NCI-H446 (cell line): ENCODE measurements at regions not wholly inside any gene's neighbourhood (a gene's known extent, or its start where the extent isn't known, plus 50 kb on each side); places are given as distances from the start of the nearest gene placed in this dataset.

Experiments used
- DNase-seq, 2 experiments: peaks; one replicate each; lab custom pipeline; 2025; lab: John Stamatoyannopoulos, UW

GRCh38 chr4:180398564-180398963, 1844.6 kb upstream of the TENM3 start:
- peak in 1 of 2 experiments; percentile 13 for DNase-seq

- no peak for DNase-seq
Measured at GRCh38 chr4:180407275-180407885, 1835.8 kb upstream of the TENM3 start.

- no peak for DNase-seq
Measured at GRCh38 chr4:180418819-180419531, 1824.2 kb upstream of the TENM3 start.

DNA sequence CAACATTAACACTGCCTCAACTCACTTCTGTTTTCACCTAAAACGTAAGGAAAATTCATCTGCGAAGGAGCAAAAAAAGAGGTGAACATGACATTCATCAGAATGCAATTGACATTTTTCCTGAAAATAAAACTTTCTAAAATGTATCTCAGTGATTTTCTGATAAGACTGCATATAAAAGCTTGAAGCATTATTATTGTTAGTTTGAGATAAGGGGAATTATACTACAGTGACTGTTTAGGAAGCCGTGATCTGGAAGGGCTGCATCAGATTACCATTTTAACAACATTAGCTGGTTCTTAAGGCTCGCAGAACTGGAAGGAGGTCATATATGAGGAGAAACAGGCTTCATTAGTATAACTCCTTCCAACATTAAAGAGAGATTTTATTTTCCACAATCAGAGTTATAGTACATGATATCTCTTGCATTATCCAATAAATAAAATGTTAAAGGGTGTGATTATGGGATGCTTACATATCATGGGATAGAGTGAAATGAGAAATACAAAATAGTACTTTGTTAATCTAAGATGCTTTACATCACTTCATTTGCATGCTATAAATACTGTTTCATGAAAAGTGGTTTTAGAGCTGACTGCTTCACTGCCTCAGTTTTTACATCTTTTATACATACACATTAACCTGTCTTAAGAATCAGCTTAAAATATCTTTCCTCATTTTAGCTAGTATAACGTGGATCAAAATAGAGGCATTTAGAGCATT, 1820.1 kb upstream of the TENM3 start:
- no peak for DNase-seq

DNA sequence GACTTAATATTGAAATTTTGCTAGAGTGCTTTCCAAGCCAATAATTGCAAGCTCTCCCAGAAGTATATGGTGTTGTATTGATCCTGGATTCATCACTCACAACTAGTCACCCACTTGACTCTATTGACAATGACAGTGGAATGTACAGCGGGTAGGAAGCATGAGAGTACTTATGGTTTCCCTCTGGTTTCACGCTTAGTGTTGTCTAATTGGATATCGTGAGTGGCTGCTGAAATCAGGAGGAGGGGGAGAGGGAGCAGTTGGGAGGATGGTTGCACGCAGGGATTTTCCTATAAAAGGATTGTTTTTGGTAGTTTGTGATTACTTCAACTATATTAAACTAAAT, 1819.5 kb upstream of the TENM3 start:
- DNase-seq: no peak

DNA sequence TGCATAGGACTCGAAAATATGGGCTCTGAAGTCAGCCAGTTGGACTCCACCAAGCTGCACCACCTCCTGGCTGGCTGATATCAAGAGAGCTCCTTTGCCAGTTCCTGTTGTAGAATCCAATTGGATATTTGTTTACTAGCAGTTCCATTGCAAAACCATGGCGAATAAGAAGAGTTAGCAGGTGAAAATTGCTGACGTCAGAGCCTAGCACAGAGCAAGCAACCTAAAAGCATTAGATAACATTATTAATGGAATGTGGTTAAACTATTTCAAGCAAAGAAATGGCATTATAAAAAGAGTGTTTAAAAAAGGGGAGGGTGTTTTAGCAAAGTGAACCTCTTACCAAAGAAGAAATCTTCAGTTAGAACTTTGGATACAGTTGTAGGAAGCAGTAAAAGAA, 1816.3 kb upstream of the TENM3 start:
- DNase-seq: no peak

DNA sequence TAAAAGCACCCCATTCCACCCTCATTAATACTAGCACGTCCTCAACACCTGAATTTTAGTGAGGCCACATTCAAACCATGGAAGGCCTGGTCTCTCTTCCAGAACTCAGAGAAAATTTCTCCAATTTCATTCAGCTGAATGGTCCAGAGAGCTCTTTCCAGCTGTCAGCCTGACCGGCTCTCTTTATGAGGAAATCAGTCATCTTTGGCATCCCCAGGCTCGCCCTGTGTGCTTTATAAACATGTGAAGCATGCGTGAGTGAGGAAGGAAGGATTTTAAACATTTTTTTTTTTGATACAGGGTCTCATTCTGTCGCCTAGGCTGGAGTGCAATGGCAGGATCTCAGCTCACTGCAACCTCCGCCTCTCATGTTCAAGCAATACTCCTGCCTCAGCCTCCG, 1812.9 kb upstream of the TENM3 start:
- DNase-seq: no peak

GRCh38 chr4:180434131-180434895, 1808.9 kb upstream of the TENM3 start:
- no peak for DNase-seq

DNA sequence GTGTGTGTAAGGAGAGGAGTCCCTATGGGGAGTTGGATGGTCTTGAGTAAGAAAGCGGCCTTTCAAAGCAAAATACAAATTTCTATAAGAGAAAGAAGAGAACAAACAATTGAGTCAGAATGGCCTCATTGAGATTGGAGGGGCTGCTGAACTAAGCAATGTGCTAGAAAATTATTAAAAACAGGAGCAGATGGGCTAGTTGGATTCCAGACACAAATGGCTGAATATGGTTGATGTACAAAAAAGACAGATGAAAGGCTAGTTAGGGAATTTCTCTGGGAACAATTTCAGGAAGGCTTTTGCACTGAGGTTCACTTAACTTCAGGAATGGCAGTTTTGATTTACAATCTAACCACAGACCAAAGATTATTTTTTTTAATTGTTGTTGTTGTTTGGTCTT, 1806.8 kb upstream of the TENM3 start:
- no peak for DNase-seq

GRCh38 chr4:180437601-180438000, 1805.6 kb upstream of the TENM3 start:
- no peak for DNase-seq

GRCh38 chr4:180448306-180448705, 1794.9 kb upstream of the TENM3 start:
- no peak for DNase-seq

DNA sequence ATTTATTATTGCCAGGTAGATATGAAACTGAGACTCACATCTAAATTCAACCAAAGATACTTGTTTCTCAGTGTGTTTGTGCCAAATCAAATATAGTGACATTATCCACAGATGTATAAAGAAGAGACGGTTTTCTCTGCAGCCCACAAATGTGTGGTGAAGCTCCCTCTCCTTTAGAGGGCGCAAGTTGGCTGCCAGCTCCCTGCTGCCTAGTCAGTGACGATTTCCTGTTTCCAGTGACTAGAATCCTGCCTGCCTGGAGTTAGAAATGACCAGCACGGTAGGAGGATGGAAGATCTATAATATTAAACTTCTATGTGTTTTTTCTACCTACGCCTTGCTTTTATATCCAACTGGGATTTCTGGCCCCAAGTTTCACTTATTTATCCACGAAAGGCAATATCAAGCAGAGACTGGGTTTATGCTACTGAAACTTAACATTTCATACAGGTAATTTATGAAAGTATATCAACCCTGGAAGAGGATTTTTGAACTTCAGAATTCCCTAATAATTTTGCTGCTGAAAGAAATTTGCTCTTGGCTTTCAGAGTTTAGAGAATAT, 1793.7 kb upstream of the TENM3 start:
- peak in 1 of 2 experiments; percentile 12 for DNase-seq

DNA sequence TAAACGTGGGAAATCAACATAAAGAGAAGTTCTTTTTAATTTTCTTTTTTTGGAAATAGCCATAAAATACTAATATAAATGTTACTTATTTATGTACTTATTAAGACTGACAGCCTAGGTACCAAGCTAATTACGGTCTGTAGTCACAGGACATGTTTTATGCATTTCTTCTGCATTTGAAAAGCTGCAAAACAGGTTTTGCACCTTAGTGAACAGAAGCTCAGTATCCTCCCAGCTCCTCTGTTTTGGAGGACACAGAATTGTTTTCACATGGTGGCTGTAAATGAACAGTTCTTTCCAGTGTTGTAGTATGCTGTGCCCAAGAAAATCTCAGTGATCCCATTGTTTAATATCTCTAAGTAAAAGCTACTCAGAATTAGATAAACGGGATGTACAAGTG, 1788.0 kb upstream of the TENM3 start:
- DNase-seq: no peak

GRCh38 chr4:180456928-180457327, 1786.3 kb upstream of the TENM3 start:
- DNase-seq: no peak

DNA sequence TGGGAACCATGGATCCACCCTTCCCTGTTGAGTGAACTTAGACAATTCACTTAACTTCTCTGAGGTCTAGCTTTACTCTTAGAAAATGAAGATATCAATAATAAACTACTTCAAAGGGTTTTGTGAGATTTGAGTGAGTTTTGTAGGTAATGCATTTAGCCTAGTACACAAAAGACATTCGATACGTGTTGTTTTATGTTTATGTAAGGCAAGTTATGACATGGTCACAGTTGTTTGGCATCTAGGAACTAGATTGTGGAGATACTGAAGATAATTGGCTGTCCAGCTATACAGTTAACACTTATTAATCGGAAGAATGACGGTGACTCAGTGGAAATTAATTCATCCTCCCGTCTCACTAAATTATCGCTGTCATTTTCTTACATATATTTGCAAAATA, 1781.1 kb upstream of the TENM3 start:
- DNase-seq: no peak

DNA sequence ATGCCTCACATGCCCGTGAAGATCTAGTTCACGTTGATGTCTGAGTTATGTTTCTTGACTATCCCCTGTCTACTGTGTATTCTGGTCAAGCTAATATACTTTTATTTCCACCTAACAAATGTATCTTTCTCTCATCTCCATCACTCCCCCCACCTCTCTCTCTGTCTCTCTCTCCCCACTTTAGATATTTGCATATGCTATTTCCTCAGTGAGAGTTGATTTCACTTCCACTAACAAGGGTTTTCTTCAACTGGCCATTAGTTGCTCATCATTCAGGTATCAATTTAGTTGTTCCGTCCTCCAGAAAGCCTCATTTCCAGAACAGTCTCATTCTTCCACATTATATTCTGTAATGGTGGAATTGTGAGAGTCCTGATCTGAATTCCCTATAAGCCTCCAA, 1777.8 kb upstream of the TENM3 start:
- DNase-seq: no peak

- DNase-seq: no peak
Measured at GRCh38 chr4:180483036-180483435, 1760.2 kb upstream of the TENM3 start.

DNA sequence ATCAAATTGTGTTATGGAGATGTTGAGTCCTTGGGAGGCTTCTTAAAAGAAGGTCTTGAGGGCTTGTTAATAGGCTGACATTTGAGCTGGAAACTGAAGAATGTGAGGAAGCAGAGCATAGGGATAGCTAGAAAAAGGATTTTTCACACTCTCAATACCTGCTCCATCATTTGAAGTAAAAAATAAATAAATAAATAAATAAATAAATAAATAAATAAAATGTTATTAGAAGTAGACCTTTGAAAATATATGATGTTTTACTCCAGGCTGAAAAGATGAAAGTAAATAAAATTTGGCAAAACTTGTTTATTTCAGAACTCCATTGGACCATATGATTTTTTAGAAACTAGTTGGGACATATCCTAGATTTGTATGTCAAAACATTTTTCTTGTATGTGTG, 1757.8 kb upstream of the TENM3 start:
- no peak for DNase-seq

DNA sequence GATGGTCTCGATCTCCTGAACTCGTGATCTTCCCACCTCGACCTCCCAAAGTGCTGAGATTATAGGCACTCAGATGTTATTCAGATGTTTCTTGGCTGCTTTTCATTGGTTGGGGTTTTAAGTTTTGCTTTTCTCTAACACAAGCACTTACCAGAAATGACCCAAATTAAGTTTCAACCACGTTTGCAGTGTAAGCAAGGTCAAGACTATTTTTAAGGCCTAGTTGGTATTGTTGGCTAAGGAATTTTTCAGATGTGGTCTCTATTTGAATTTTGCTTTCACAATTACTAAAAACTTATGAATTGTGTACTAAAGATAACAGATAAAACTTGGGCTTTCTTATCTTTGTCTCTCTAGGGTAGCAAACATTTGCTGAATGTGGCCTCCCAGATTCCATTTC, 1756.9 kb upstream of the TENM3 start:
- DNase-seq: no peak

DNA sequence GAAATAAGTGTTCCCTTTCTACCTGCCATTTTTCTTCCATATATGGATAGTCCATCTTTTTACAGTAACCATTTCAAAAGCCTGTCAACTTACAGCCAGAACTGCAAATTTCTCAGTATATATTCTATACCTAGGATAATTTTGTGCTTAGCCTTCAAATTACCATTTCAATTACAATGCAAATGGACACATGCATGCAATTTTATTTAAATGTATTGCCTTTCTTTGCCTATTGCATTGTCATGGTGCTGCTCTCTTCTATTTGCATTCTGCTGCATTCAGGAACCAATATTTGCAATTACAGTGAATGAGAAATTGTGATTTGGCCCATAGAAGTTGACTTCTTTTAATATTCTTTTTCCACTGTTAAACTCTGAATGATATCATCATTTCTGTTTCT, 1753.4 kb upstream of the TENM3 start:
- DNase-seq: no peak

DNA sequence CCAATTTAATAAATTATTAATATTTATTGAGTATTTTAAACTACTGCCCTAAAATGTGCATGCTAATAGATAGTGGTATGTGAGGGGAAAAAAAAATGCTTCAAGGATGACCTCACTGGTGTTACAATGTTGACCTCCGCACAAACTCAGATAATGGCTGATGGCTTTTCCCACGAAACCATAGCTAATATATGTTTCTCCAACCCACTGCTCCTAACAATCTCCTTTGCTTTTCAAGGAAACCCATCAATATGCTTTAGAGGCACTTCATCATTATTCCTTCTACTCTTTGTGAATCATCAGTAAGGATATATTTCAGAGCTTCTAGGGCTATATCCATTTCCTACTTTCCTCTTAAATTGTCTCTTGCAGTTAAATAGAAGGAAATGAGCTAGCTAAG, 1752.0 kb upstream of the TENM3 start:
- no peak for DNase-seq

DNA sequence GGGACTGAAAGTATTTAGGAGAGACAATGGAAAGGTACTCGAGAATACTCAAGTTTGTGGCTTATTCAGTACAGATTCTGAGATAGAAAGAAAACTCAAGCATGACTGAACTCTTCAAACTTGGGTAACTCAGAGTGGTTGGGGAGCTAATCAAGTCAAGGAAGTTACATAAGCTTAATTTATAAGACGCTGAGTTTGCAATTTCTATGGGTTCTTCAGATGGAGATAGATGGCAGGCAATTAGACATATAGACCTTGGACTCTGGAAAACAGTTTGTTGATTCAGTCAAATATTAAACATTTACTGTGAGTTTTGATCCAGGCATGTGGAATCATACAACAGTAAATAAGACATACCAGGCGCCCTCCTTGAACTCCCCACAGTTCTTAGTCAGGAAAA, 1749.9 kb upstream of the TENM3 start:
- no peak for DNase-seq
